GM21737 (cell line): ENCODE measurements at regions not wholly inside any gene's neighbourhood (a gene's known extent, or its start where the extent isn't known, plus 50 kb on each side); places are given as distances from the start of the nearest gene placed in this dataset.

ENCODE experiments used
- ATAC-seq: cut with Tn5 transposase; IDR thresholded peaks from one replicate; pipeline ENCODE4 v1.9.1; 2021; ENCODE audit warnings: mild to moderate bottlenecking, moderate library complexity; ENCODE audit not compliant: unreplicated experiment

DNA sequence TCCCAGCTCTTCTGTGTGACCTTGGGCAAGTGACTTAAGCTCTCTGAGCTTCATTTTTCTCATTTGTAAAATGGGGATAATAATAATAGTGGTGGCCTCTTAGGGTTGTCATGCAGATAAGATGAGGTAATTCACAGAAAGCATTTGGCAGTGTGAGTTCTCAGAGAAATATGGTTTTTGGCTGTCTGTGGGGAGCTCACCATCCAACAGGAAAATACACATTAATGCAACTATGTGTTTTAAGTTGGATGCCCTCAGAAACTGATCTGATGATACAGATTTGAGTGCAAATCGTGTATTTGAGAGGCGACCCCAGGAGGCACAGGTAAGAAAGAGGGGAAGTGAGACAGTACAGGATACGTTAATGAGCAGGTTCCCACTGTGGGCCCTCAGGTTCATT lies 56.1 kb upstream of the SPRED2 start:
- ATAC-seq, result no peak

DNA sequence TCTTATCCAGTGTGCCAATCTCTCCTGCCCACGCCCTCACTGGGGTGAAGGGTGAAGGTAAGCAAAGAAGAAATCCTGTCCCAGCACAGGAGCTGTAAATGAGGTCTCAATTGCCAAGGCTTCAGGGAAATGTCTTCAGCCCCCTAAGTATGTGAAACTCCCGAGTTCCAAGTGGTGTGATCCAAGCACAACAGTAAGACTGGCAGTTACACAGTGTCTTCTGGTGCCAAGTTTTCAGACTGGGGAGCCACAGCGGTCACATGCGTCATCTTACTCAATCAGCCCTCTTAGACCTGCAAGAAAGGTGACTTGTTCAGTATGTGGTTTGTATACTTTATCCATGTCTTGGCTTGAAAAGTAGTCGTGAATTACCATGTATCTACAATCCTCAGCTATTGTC lies 55.0 kb upstream of the SPRED2 start:
- no peak for ATAC-seq

DNA sequence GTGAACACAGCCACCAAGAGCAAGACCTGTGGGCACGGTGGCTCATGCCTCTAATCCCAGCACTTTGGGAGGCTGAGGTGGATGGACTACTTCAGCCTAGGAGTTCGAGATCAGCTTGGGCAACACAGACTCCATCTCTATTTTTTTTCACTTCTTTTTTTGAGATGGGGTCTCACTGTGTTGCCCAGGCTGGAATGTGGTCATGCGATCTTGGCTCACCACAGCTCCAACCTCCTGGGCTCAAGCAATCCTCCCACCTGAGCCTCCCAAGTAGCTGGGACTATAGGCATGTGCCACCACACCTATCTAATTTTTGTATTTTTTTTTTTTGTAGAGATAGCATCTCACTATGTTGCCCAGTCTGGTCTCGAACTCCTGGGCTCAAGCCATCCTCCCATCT lies 54.4 kb upstream of the SPRED2 start:
- ATAC-seq, result no peak

DNA sequence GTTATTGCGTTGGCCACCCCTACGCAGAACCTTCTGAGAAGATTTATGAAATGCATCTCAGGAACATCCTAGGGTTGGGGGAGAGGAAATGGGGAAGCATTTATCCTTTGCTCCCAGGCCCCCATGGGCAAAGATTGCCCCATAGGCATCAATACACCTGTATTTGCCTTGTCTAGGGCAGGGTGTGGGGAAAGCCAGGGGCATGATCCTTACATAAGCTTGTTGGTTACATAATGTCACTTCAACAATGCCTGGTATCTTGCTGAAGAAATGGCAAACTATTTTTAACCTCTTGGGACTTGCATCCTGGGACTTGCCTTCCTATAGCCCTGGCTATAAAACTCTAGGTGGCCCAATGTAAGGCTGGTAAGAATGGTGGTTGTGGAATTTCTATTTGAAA lies 53.9 kb upstream of the SPRED2 start:
- ATAC-seq, result no peak

DNA sequence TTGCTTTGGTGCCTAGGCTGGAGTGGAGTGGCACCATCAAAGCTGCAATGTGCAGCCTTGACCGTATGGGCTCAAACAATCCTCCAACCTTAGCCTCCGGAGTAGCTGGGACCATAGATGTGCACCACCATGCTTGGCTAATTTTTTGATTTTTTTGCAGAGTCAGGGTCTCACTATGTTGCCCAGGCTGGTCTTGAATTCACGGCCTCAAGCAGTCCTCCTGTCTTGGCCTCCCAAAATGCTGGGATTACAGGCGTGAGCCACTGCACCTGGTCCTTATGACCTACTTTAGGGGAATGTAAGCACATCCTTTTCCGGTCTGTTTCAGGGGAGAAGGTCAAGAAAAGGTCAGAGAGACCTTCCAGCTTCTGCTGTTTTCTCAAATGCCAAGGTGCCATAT lies 53.4 kb upstream of the SPRED2 start:
- ATAC-seq, result no peak

DNA sequence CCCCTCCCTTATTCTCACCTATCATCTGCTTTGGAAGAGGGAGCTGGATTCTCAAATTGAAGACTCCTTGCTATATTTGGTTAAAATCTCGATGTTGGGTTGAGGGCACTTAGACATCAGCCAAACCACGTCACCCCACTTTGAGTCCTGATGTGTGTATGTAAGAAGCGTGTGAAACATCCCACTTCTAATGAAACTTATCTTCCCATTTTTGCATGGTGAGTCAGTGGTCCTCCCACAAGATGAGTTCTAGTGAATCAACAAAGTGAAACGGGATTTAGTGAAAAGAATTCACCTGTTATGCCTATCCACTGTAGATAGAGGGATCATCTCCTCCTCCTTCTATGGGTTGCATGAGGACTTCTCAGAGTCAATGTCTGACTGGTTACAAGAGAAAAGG lies 51.4 kb upstream of the SPRED2 start:
- ATAC-seq, result no peak

DNA sequence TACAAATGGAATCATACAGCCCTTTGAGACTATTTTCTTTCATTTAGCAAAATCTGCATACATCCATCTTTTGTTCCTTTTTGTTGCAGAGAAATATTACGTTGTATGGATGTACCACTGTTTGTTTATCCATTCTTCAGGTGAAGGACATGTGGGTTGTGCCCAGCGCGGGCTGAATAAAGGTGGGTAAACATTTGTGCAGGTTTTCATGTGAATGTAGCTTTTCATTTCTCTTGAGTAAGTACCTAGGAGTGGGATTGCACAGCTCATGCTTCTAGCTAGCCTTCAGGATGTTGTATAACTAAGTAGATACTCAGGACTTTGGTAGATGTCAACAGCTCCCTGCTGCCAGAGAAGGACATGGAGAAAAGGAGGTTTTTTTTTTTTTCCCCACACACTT lies 50.6 kb upstream of the SPRED2 start:
- ATAC-seq, result no peak
